HG03432 (cell line): ENCODE measurements at regions not wholly inside any gene's neighbourhood (a gene's known extent, or its start where the extent isn't known, plus 50 kb on each side); places are given as distances from the start of the nearest gene placed in this dataset.

Experiments used
- ATAC-seq: cut with Tn5 transposase; IDR thresholded peaks from one replicate; pipeline ENCODE4 v1.9.1; 2021; ENCODE audit warnings: mild to moderate bottlenecking, moderate library complexity; ENCODE audit not compliant: unreplicated experiment

GRCh38 chr10:112005044-112005443 lies 178.5 kb downstream of the GPAM start:
- ATAC-seq, result no peak

GRCh38 chr10:112006407-112006806 lies 177.2 kb downstream of the GPAM start:
- no peak for ATAC-seq

- ATAC-seq, result no peak
These were observed 176.7 kb downstream of the GPAM start for GRCh38 chr10:112006831-112007230.

- no peak for ATAC-seq
These were observed 161.4 kb downstream of the GPAM start for GRCh38 chr10:112022196-112022595.

- no peak for ATAC-seq
These were observed 159.5 kb downstream of the GPAM start for GRCh38 chr10:112024079-112024478.

- ATAC-seq, result no peak
These were observed 158.3 kb downstream of the GPAM start for GRCh38 chr10:112025228-112025627.

GRCh38 chr10:112026438-112026837 lies 157.1 kb downstream of the GPAM start:
- no peak for ATAC-seq

- ATAC-seq, result no peak
These were observed 155.8 kb downstream of the GPAM start for GRCh38 chr10:112027731-112028280.

- ATAC-seq, result no peak
These were observed 153.1 kb downstream of the GPAM start for GRCh38 chr10:112030431-112030830.

GRCh38 chr10:112039823-112040222 lies 143.7 kb downstream of the GPAM start:
- ATAC-seq, result no peak

- no peak for ATAC-seq
These were observed 142.9 kb downstream of the GPAM start for GRCh38 chr10:112040696-112041095.

GRCh38 chr10:112045938-112046337 lies 137.6 kb downstream of the GPAM start:
- no peak for ATAC-seq

GRCh38 chr10:112047674-112048073 lies 135.9 kb downstream of the GPAM start:
- ATAC-seq, result no peak

GRCh38 chr10:112052166-112052565 lies 131.4 kb downstream of the GPAM start:
- no peak for ATAC-seq

- ATAC-seq, result no peak
These were observed 129.7 kb downstream of the GPAM start for GRCh38 chr10:112053895-112054294.

- ATAC-seq, result no peak
These were observed 129.0 kb downstream of the GPAM start for GRCh38 chr10:112054516-112054915.

- no peak for ATAC-seq
These were observed 126.5 kb downstream of the GPAM start for GRCh38 chr10:112057072-112057471.

- no peak for ATAC-seq
These were observed 124.3 kb downstream of the GPAM start for GRCh38 chr10:112059220-112059619.

- no peak for ATAC-seq
These were observed 111.9 kb downstream of the GPAM start for GRCh38 chr10:112071596-112072133.

- no peak for ATAC-seq
These were observed 105.6 kb downstream of the GPAM start for GRCh38 chr10:112078003-112078402.

GRCh38 chr10:112080231-112080630 lies 103.3 kb downstream of the GPAM start:
- ATAC-seq, result no peak

- no peak for ATAC-seq
These were observed 101.4 kb downstream of the GPAM start for GRCh38 chr10:112082120-112082519.

GRCh38 chr10:112083472-112083871 lies 100.1 kb downstream of the GPAM start:
- no peak for ATAC-seq
